ENCODE measurements at regions not wholly inside any gene's neighbourhood (a gene's known extent, or its start where the extent isn't known, plus 50 kb on each side); places are given as distances from the start of the nearest gene placed in this dataset.
A peak's percentile ranks its signal among the peaks of the same experiment; 100 is the strongest.
"Not testable (repeated sequence)": the region's sequence is repeated elsewhere in the genome, so short reads cannot be mapped to it uniquely, and the experiment has no call there.

DNA sequence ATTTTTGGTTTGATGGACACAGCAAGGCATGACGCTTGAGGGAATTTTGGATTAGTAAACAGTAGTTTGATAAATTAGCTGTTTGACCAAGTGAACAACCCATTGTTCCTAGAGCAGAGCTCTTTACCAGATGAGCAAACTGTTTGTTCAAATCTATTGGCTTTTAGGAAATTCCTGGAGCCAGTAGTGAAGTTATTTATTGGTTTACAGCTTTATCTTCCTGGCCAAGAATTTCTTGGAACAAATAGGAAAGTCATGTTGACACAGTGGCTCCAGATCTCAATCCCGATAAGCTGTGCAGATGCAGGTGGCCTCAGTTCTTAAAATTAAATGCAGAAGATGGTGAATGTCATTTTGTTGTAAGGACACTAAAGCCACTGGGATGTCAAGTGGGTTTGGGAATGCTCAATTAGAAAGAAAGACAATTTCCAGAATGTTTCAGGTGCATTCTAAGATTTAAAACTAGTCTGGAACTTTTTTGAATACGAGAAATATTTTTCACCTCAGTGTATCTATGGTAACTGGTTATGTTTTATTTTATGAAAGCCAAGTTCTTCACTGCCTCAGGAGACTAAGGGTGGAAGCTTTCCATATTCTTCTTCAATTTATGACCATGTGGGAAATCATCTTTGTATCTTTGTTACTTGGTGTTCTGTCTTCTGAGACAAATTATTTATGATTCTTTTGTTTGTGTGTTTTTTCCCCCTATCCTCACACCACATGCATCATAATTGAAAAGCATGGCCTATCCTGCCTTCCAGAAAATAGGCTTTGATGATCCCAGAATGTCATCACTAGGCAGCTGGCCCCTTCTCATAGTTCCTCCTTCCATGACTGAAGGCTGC lies 554.5 kb downstream of the STIM2 start:
- H3K4me3 ChIP-seq (ENCODE audit: low read depth, low read length): no peak overlapping the region
- TF ChIP-seq, protein P1, sequence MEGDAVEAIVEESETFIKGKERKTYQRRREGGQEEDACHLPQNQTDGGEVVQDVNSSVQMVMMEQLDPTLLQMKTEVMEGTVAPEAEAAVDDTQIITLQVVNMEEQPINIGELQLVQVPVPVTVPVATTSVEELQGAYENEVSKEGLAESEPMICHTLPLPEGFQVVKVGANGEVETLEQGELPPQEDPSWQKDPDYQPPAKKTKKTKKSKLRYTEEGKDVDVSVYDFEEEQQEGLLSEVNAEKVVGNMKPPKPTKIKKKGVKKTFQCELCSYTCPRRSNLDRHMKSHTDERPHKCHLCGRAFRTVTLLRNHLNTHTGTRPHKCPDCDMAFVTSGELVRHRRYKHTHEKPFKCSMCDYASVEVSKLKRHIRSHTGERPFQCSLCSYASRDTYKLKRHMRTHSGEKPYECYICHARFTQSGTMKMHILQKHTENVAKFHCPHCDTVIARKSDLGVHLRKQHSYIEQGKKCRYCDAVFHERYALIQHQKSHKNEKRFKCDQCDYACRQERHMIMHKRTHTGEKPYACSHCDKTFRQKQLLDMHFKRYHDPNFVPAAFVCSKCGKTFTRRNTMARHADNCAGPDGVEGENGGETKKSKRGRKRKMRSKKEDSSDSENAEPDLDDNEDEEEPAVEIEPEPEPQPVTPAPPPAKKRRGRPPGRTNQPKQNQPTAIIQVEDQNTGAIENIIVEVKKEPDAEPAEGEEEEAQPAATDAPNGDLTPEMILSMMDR (IDR thresholded peaks at IDR 0.05; ENCODE audit: insufficient read depth, low read length): no peak
- DNase-seq (ENCODE audit: low read depth): no peak

- no peak for DNase-seq (ENCODE audit: low read depth)
- no peak overlapping the region for H3K4me3 ChIP-seq (ENCODE audit: low read depth, low read length)
- TF ChIP-seq, protein P1 (IDR thresholded peaks at IDR 0.05; ENCODE audit: insufficient read depth, low read length): no peak
These were observed 568.0 kb downstream of the STIM2 start for GRCh38 chr4:27428661-27429060.

DNA sequence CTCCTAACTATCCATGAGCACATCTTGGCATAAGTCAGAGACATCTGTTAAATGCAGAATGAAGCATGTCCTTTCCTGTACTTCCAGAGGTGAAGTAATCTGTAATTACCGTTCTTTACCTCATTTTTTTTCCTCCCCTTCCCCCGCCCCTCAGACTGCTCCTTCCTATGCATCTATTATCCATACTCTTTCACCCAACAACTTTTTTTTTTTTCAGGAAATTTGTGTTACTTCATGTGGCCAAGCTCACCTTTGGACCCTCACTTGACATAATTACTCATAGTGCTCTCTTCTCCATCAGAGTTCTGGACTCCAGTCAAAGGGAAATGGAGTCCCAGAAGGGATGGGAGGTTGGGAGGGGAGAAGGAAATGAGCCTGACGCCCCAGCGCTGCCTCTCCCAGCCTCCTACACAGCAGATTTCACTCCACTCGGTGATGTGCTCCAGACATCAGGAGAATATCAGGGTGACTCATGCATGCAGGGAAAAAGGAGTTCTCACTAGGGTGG lies 568.8 kb downstream of the STIM2 start:
- peak; percentile 26 for DNase-seq (ENCODE audit: low read depth)
- no peak overlapping the region for H3K4me3 ChIP-seq (ENCODE audit: low read depth, low read length)
- TF ChIP-seq, protein P1 (IDR thresholded peaks at IDR 0.05; ENCODE audit: insufficient read depth, low read length): no peak

- peak; percentile 11 for DNase-seq (ENCODE audit: low read depth)
- H3K4me3 ChIP-seq (ENCODE audit: low read depth, low read length): no peak overlapping the region
- TF ChIP-seq, protein P1 (IDR thresholded peaks at IDR 0.05; ENCODE audit: insufficient read depth, low read length): no peak
These were observed 581.5 kb downstream of the STIM2 start for GRCh38 chr4:27442146-27442545.

GRCh38 chr4:27442661-27443060 lies 582.0 kb downstream of the STIM2 start:
- not testable (repeated sequence) for H3K4me3 ChIP-seq (ENCODE audit: low read depth, low read length); DNase-seq (ENCODE audit: low read depth)

- TF ChIP-seq, protein P1 (IDR thresholded peaks at IDR 0.05; ENCODE audit: insufficient read depth, low read length): no peak
- DNase-seq (ENCODE audit: low read depth): peak; percentile 73
- no peak overlapping the region for H3K4me3 ChIP-seq (ENCODE audit: low read depth, low read length)
These were observed 603.2 kb downstream of the STIM2 start for GRCh38 chr4:27463816-27464215.

DNA sequence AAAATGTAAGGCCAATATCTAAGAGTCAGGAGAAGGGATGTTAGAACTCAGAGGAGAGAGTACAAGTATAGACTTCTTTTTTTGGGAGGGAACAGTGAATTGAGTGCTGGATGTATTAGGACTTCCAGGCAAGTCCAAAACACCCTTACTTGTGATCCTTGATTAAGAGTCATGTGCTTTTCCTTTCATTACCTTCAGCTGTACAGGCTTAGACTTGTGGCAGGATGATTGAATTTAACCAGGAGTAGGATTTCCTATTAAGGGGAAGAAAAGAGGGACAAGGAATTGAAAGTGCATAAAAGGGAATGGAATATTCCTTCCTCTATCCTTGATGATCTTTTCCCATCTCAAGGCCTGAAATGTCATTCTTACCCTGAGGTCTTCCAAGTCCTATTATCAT lies 606.7 kb downstream of the STIM2 start:
- TF ChIP-seq, protein P1 (IDR thresholded peaks at IDR 0.05; ENCODE audit: insufficient read depth, low read length): no peak
- no peak for DNase-seq (ENCODE audit: low read depth)
- H3K4me3 ChIP-seq (ENCODE audit: low read depth, low read length): no peak overlapping the region

Data from fibroblast of the aortic adventitia (primary cell).